Left kidney (tissue), 1 donor: ENCODE measurements at regions not wholly inside any gene's neighbourhood (a gene's known extent, or its start where the extent isn't known, plus 50 kb on each side); places are given as distances from the start of the nearest gene placed in this dataset.
A peak's percentile ranks its signal among the peaks of the same experiment; 100 is the strongest.

Source experiments
- DNase-seq: peaks from one replicate; pipeline ENCODE4 v3.0.0-alpha.2; 2013

GRCh38 chr11:103668859-103669258 lies 367.6 kb upstream of the DDI1 start:
- DNase-seq, result no peak

GRCh38 chr11:103671143-103671651 lies 365.2 kb upstream of the DDI1 start:
- DNase-seq, result no peak

- DNase-seq, result no peak
Observed at GRCh38 chr11:103673773-103674172, 362.7 kb upstream of the DDI1 start.

- no peak for DNase-seq
Observed at GRCh38 chr11:103676413-103676812, 360.0 kb upstream of the DDI1 start.

GRCh38 chr11:103680826-103681225 lies 355.6 kb upstream of the DDI1 start:
- no peak for DNase-seq

- no peak for DNase-seq
Observed at GRCh38 chr11:103681855-103682254, 354.6 kb upstream of the DDI1 start.

GRCh38 chr11:103682318-103683184 lies 353.9 kb upstream of the DDI1 start:
- peak; percentile 59 for DNase-seq

- no peak for DNase-seq
Observed at GRCh38 chr11:103683576-103683975, 352.9 kb upstream of the DDI1 start.

GRCh38 chr11:103688924-103689323 lies 347.5 kb upstream of the DDI1 start:
- no peak for DNase-seq

- no peak for DNase-seq
Observed at GRCh38 chr11:103690356-103690755, 346.1 kb upstream of the DDI1 start.

GRCh38 chr11:103696123-103696522 lies 340.3 kb upstream of the DDI1 start:
- DNase-seq, result no peak

GRCh38 chr11:103699216-103699615 lies 337.2 kb upstream of the DDI1 start:
- DNase-seq, result no peak

GRCh38 chr11:103699656-103700055 lies 336.8 kb upstream of the DDI1 start:
- DNase-seq, result no peak

GRCh38 chr11:103700622-103701021 lies 335.8 kb upstream of the DDI1 start:
- no peak for DNase-seq

- DNase-seq, result no peak
Observed at GRCh38 chr11:103703437-103703836, 333.0 kb upstream of the DDI1 start.

- DNase-seq, result no peak
Observed at GRCh38 chr11:103703954-103704353, 332.5 kb upstream of the DDI1 start.

- DNase-seq, result no peak
Observed at GRCh38 chr11:103705642-103706041, 330.8 kb upstream of the DDI1 start.

- DNase-seq, result no peak
Observed at GRCh38 chr11:103709371-103709770, 327.1 kb upstream of the DDI1 start.

- no peak for DNase-seq
Observed at GRCh38 chr11:103714246-103714645, 322.2 kb upstream of the DDI1 start.

GRCh38 chr11:103716363-103716762 lies 320.1 kb upstream of the DDI1 start:
- DNase-seq, result no peak

- no peak for DNase-seq
Observed at GRCh38 chr11:103727262-103727661, 309.2 kb upstream of the DDI1 start.

- no peak for DNase-seq
Observed at GRCh38 chr11:103729617-103730016, 306.8 kb upstream of the DDI1 start.

GRCh38 chr11:103730131-103730940 lies 306.1 kb upstream of the DDI1 start:
- DNase-seq, result no peak
